OCI-LY7 (cell line): ENCODE measurements at regions not wholly inside any gene's neighbourhood (a gene's known extent, or its start where the extent isn't known, plus 50 kb on each side); places are given as distances from the start of the nearest gene placed in this dataset.

Source experiments
- EZH2phosphoT487 ChIP-seq: fragments of 200-600 bp; sonication (generic); IDR thresholded peaks from 2 replicates; pipeline ENCODE4 v1.6.1; 2018; ENCODE audit warnings: low read depth, borderline replicate concordance, mild to moderate bottlenecking, mixed run types, antibody characterized with exemption, low read length, moderate library complexity, mixed read lengths
- TF ChIP-seq, protein P1 (sequence below): fragments of 200-600 bp; sonication (generic); conservative IDR thresholded peaks from 2 replicates; pipeline ENCODE4 v1.5.1; 2014; ENCODE audit warnings: mild to moderate bottlenecking, antibody characterized with exemption, low read length, moderate library complexity, mixed read lengths

DNA sequence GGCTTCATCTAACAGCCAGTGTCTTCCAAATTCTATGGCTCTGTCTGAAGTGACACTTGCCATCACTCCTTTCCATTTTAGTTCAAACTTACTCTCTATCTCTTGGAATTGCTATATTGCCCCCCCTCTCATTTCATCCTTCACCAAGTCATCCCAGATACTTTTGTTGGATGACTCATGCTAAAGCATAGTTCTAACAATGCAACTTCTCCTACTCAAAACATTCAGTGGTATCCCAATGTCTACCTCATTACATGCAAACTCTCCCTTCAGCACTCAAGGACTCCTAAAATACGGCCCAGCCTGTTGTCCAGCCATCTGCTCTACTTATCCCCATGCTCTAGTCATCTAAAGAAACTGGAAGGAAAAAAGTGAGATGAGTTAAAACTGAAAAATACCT lies 171.6 kb downstream of the RASEF start:
- TF ChIP-seq, protein P1, sequence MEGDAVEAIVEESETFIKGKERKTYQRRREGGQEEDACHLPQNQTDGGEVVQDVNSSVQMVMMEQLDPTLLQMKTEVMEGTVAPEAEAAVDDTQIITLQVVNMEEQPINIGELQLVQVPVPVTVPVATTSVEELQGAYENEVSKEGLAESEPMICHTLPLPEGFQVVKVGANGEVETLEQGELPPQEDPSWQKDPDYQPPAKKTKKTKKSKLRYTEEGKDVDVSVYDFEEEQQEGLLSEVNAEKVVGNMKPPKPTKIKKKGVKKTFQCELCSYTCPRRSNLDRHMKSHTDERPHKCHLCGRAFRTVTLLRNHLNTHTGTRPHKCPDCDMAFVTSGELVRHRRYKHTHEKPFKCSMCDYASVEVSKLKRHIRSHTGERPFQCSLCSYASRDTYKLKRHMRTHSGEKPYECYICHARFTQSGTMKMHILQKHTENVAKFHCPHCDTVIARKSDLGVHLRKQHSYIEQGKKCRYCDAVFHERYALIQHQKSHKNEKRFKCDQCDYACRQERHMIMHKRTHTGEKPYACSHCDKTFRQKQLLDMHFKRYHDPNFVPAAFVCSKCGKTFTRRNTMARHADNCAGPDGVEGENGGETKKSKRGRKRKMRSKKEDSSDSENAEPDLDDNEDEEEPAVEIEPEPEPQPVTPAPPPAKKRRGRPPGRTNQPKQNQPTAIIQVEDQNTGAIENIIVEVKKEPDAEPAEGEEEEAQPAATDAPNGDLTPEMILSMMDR: no peak
- TF ChIP-seq EZH2phosphoT487: no peak
